ENCODE measurements at regions not wholly inside any gene's neighbourhood (a gene's known extent, or its start where the extent isn't known, plus 50 kb on each side); places are given as distances from the start of the nearest gene placed in this dataset.

DNA sequence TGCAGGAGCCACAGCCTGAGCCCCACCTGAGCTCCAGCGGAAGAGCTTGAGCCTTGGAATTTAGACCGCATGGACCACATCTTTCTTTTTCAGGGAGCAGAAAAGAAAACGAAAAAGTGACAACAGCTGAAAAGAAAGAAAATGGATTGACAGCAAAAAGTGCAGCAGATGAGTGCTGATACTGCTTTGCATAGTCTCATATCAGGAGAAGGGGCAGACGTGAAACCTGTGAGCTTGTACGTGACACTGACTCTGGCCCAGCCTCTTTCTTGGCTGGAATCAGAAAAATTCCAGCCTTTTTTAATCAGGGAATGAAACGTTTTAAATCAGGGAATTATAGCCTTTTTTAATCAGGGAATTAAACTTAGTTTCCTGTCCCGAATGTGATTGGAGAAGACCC, 1296.5 kb downstream of the TMEM121 start:
- DNase-seq, result no peak
- Mint-ChIP-seq H3K36me3 (no peaks in the 10 kb centered on the region), H3K4me1 (peaks cover 5% of the 10 kb centered on the region), H3K9me3 (no peaks in the 10 kb centered on the region), H3K27ac (no peak overlapping the region), H3K4me3 (no peak overlapping the region), H3K27me3 (peaks cover 17% of the 10 kb centered on the region)

DNA sequence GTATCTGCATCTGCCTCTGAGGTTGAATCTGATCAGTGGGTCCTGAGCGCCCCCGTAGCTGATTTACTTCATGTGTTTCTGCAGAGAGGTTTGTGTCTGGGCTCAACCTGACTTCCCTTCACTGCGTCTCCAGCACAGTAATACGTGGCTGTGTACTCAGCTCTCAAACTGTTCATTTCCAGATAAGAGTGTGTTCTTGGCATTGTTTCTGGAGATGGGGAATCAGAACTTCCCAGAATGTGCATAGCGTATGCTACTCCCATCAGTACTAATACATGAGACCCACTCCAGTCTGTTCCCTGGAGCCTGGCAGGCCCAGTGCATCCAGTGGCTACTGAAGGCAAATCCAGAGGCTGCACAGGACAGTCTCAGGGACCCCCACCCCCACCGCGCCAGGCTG, 1297.2 kb downstream of the TMEM121 start:
- Mint-ChIP-seq H3K36me3 (no peaks in the 10 kb centered on the region), H3K27me3 (peaks cover 17% of the 10 kb centered on the region), H3K4me1 (peaks cover 5% of the 10 kb centered on the region), H3K4me3 (no peak overlapping the region), H3K27ac (no peak overlapping the region), H3K9me3 (no peaks in the 10 kb centered on the region)
- no peak for DNase-seq

DNA sequence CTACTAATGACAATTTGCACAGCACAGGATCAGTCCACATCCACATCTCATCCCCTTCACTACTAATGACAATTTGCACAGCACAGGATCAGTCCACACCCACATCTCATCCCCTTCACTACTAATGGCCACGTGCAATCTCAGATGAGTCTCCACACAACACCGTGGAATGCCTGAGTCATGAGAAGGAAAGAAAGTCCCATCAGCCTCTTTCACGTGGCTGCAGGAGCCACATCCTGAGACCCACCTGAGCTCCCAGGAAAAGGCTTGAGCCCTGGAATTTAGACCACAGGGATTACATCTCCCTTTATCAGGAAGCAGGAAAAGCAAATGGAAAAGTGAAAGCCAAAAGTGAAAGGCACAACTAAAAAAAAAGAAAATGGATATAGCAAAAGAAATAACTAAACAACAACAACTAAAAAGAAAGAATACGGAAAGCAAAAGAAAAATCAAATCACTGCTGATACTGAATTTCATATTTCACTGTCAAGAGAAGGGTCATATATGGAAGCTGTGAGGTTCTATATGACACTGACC, 1300.5 kb downstream of the TMEM121 start:
- peaks cover 2% of the 10 kb centered on the region for H3K9me3 Mint-ChIP-seq
- H3K4me3 Mint-ChIP-seq, result no peak overlapping the region
- no peaks in the 10 kb centered on the region for H3K4me1 Mint-ChIP-seq
- peaks cover 7% of the 10 kb centered on the region for H3K27me3 Mint-ChIP-seq
- no peak overlapping the region for H3K27ac Mint-ChIP-seq
- DNase-seq, result no peak
- no peaks in the 10 kb centered on the region for H3K36me3 Mint-ChIP-seq

- Mint-ChIP-seq H3K4me1 (no peaks in the 10 kb centered on the region), H3K36me3 (peaks cover 1% of the 10 kb centered on the region), H3K27ac (no peak overlapping the region), H3K9me3 (peaks cover 2% of the 10 kb centered on the region), H3K4me3 (no peak overlapping the region), H3K27me3 (peaks cover 5% of the 10 kb centered on the region)
- DNase-seq, result peak; percentile 81
Observed at GRCh38 chr14:106831322-106831720, 1304.9 kb downstream of the TMEM121 start.

DNA sequence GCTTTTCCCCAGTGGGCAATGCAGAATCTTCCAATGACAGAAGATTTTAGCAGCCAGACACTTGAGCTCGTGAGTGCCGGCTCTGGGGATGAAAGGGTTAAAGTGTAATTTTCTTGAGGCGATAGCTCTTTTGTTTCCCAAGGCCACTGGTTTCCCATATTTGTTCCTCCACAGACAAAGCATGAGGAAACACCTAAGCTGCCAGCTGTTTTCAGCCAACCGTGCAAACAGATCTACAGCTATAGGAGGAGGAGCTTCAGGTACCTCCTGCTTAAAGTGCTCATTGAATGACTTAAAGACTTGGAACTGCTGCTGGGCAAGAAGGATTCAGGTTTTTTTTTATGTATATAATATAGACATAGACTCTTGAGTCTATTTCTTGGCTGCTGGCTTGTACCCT, 1311.5 kb downstream of the TMEM121 start:
- Mint-ChIP-seq H3K36me3 (peaks cover 1% of the 10 kb centered on the region), H3K27me3 (no peaks in the 10 kb centered on the region), H3K4me3 (no peak overlapping the region), H3K4me1 (peaks cover 4% of the 10 kb centered on the region), H3K9me3 (no peaks in the 10 kb centered on the region), H3K27ac (no peak overlapping the region)
- DNase-seq, result no peak

DNA sequence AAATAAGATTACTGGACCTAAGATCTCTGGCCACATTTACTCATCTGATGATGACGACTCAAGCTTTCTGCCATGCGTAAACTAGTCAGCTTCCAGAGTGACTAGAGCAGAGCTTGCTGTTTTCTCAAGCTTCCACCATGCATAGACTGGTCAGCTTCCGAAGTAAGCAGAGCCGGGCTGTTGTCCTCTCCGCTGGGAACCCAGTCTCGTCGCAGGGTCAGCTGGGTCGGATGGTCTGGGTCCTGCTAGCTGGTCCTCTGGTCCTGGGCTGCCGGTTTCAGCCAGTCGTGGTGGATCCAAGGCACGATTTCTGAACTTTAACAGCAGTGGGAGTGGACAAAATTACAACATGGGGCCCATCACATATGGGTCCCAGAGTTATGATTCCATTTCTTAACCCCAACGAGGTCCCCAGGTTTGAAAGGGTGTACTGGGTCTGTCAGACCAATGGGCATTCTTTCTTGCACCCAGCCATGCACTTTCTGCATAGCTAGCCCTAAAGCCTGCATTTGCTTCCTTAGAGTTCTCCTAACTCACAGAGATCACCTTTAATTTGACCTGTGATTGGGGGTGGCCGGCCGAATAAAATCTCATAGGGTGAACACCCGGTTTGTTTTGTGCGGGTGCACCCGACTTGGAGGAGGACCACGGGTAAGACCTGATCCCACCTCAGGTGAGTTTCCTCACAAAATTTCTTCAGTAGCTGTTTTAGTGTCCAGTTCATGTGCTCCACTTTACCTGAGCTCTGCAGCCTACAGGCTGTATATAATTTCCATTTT, 1312.8 kb downstream of the TMEM121 start:
- no peaks in the 10 kb centered on the region for H3K9me3 Mint-ChIP-seq
- H3K36me3 Mint-ChIP-seq, result peaks cover 1% of the 10 kb centered on the region
- no peak overlapping the region for H3K4me3 Mint-ChIP-seq
- H3K27ac Mint-ChIP-seq, result no peak overlapping the region
- H3K4me1 Mint-ChIP-seq, result peaks cover 11% of the 10 kb centered on the region
- H3K27me3 Mint-ChIP-seq, result no peaks in the 10 kb centered on the region
- no peak for DNase-seq

- Mint-ChIP-seq H3K4me3 (no peak overlapping the region), H3K4me1 (peaks cover 13% of the 10 kb centered on the region), H3K27ac (no peak overlapping the region), H3K9me3 (no peaks in the 10 kb centered on the region), H3K27me3 (no peaks in the 10 kb centered on the region), H3K36me3 (peaks cover 1% of the 10 kb centered on the region)
- DNase-seq, result peak; percentile 15
Observed at GRCh38 chr14:106840258-106840657, 1313.9 kb downstream of the TMEM121 start.

- Mint-ChIP-seq H3K4me1 (peaks cover 19% of the 10 kb centered on the region), H3K27ac (no peak overlapping the region), H3K27me3 (no peaks in the 10 kb centered on the region), H3K9me3 (no peaks in the 10 kb centered on the region), H3K4me3 (no peak overlapping the region), H3K36me3 (no peaks in the 10 kb centered on the region)
- no peak for DNase-seq
Observed at GRCh38 chr14:106840991-106841390, 1314.6 kb downstream of the TMEM121 start.

GRCh38 chr14:106841701-106842100, 1315.3 kb downstream of the TMEM121 start:
- no peaks in the 10 kb centered on the region for H3K36me3 Mint-ChIP-seq
- no peak overlapping the region for H3K27ac Mint-ChIP-seq
- no peaks in the 10 kb centered on the region for H3K27me3 Mint-ChIP-seq
- H3K4me1 Mint-ChIP-seq, result peaks cover 27% of the 10 kb centered on the region
- no peak overlapping the region for H3K4me3 Mint-ChIP-seq
- H3K9me3 Mint-ChIP-seq, result no peaks in the 10 kb centered on the region
- no peak for DNase-seq

GRCh38 chr14:106842687-106843086, 1316.3 kb downstream of the TMEM121 start:
- H3K27ac Mint-ChIP-seq, result no peak overlapping the region
- no peak for DNase-seq
- no peaks in the 10 kb centered on the region for H3K27me3 Mint-ChIP-seq
- no peak overlapping the region for H3K4me3 Mint-ChIP-seq
- peaks cover 30% of the 10 kb centered on the region for H3K4me1 Mint-ChIP-seq
- H3K36me3 Mint-ChIP-seq, result no peaks in the 10 kb centered on the region
- no peaks in the 10 kb centered on the region for H3K9me3 Mint-ChIP-seq

- peak overlapping the region; percentile 89 for H3K27ac Mint-ChIP-seq
- no peaks in the 10 kb centered on the region for H3K27me3 Mint-ChIP-seq
- H3K4me1 Mint-ChIP-seq, result peaks cover 35% of the 10 kb centered on the region
- peak overlapping the region; percentile 87 for H3K4me3 Mint-ChIP-seq
- no peaks in the 10 kb centered on the region for H3K9me3 Mint-ChIP-seq
- no peaks in the 10 kb centered on the region for H3K36me3 Mint-ChIP-seq
- no peak for DNase-seq
Observed at GRCh38 chr14:106843386-106843785, 1317.0 kb downstream of the TMEM121 start.

DNA sequence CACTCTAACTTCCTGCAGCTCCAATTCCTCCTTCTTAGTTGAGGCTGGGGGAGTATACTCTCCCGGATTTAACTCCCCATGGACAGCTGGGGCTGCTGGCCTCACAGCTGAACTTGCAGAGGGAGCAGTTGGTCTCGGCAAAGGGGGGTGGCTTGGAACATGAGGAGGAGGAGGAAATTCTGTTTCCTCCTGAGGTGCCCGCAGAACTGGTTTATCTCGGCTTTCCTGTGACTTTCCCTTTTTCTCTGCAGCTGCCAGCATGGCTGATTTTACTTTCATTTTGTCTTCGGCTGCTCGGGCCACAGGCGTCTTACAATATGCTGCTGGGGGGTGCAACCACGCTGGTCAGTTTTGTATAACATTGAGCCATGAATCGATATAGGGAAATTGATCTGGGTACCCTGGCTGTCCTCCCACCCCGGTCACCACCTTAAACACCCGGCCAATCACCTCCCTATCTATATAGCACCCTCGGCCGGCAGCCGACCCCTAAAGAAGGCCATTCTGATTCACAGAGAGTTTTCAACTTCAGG, 1317.6 kb downstream of the TMEM121 start:
- peak overlapping the region; percentile 89 for H3K27ac Mint-ChIP-seq
- H3K4me3 Mint-ChIP-seq, result peak overlapping the region; percentile 87
- no peaks in the 10 kb centered on the region for H3K9me3 Mint-ChIP-seq
- DNase-seq, result peak; percentile 28
- no peaks in the 10 kb centered on the region for H3K36me3 Mint-ChIP-seq
- peaks cover 39% of the 10 kb centered on the region for H3K4me1 Mint-ChIP-seq
- no peaks in the 10 kb centered on the region for H3K27me3 Mint-ChIP-seq

- H3K9me3 Mint-ChIP-seq, result no peaks in the 10 kb centered on the region
- H3K36me3 Mint-ChIP-seq, result no peaks in the 10 kb centered on the region
- peak overlapping the region; percentile 89 for H3K27ac Mint-ChIP-seq
- peak; percentile 62 for DNase-seq
- peak overlapping the region; percentile 87 for H3K4me3 Mint-ChIP-seq
- H3K4me1 Mint-ChIP-seq, result peaks cover 39% of the 10 kb centered on the region
- no peaks in the 10 kb centered on the region for H3K27me3 Mint-ChIP-seq
Observed at GRCh38 chr14:106844608-106845285, 1318.4 kb downstream of the TMEM121 start.

GRCh38 chr14:106845286-106846087, 1319.1 kb downstream of the TMEM121 start:
- Mint-ChIP-seq H3K4me1 (peaks cover 36% of the 10 kb centered on the region), H3K4me3 (peak overlapping the region; percentile 87), H3K9me3 (no peaks in the 10 kb centered on the region), H3K27me3 (no peaks in the 10 kb centered on the region), H3K36me3 (no peaks in the 10 kb centered on the region), H3K27ac (peak overlapping the region; percentile 60)
- DNase-seq, result peak; percentile 61

DNA sequence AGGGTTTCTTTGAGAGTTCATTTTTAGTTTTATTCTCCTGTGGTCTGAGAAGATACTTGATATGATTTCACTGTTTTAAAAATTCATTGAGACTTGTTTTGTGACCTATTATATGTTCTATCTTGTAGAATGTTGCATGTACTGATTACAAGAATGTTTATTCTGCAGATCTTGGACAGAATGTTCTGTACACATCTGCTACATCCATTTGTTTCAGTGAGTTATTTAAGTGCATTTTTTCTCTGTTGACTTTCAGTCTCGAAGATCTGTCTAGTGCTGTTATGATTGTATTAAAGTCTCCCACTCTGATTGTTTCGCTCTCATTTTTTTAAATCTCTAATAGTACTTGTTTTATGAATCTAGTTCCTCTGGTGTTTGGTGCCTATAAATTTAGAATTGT, 1319.8 kb downstream of the TMEM121 start:
- Mint-ChIP-seq H3K27me3 (no peaks in the 10 kb centered on the region), H3K36me3 (no peaks in the 10 kb centered on the region), H3K4me1 (peaks cover 34% of the 10 kb centered on the region), H3K4me3 (peak overlapping the region; percentile 87), H3K9me3 (no peaks in the 10 kb centered on the region), H3K27ac (no peak overlapping the region)
- no peak for DNase-seq

Data from activated naive CD8-positive, alpha-beta T cell treated with anti-CD3 and anti-CD28 coated beads for 36 hours (primary cell).